Stimulated activated CD4-positive, alpha-beta T cell treated with anti-CD3 and anti-CD28 coated beads, Interleukin-15, amount 100 ng/mL, for 1 hour (primary cell): ENCODE measurements at regions not wholly inside any gene's neighbourhood (a gene's known extent, or its start where the extent isn't known, plus 50 kb on each side); places are given as distances from the start of the nearest gene placed in this dataset.
"Not testable (repeated sequence)": the region's sequence is repeated elsewhere in the genome, so short reads cannot be mapped to it uniquely, and the experiment has no call there.

Source experiments
- DNase-seq, 2 donors: peaks; one replicate each; pipeline ENCODE4 v3.0.0-alpha.2; 2020; ENCODE audit warnings: low read depth in 1 of 2, low spot score in 1 of 2

- DNase-seq, result not testable (repeated sequence)
Measured at GRCh38 chr12:131660401-131660800, 50.5 kb upstream of the SFSWAP start.
